SH-SY5Y (cell line): ENCODE measurements at regions not wholly inside any gene's neighbourhood (a gene's known extent, or its start where the extent isn't known, plus 50 kb on each side); places are given as distances from the start of the nearest gene placed in this dataset.

Experiments used
- GATA2 ChIP-seq: IDR thresholded peaks from 2 replicates; pipeline ENCODE4 v1.6.1; 2011; ENCODE audit warnings: mild to moderate bottlenecking, low read depth, low read length
- GATA3 ChIP-seq: IDR thresholded peaks from 2 replicates; pipeline ENCODE4 v1.6.1; 2011; ENCODE audit warnings: low read depth, mild to moderate bottlenecking, low read length, moderate library complexity

DNA sequence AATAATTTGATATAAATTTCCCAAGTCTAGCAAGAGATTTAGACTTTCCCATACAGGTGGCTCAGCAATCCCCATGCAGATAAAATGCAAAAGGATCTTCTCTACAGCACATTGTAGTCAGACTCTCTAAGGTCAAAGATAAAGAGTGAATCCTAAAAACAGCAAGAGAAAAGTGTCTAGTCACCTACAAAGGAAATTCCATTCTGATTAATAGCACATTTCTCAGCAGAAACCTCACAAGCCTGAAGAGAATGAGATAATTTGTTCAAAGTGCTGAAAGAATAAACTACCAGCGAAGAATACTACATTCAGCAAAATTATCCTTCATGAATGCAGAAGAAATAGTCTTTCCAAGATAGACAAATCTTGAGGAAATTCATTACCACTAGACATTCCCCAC lies 493.3 kb downstream of the PRELID2 start:
- TF ChIP-seq GATA2 (no peak), GATA3 (no peak)
